Suprapubic skin (tissue), 4 donors: ENCODE measurements at regions not wholly inside any gene's neighbourhood (a gene's known extent, or its start where the extent isn't known, plus 50 kb on each side); places are given as distances from the start of the nearest gene placed in this dataset.

Experiments
- EP300 ChIP-seq: sonication (generic); formaldehyde crosslinking; IDR thresholded peaks from one replicate; pipeline ENCODE4 v1.6.1; 2017; ENCODE audit warnings: antibody characterized with exemption
- POLR2AphosphoS5 ChIP-seq, 3 donors: sonication (generic); formaldehyde crosslinking; IDR thresholded peaks; one replicate each; pipeline ENCODE4 v1.6.1; 2017; ENCODE audit warnings: antibody characterized with exemption in 3 of 3
- TF ChIP-seq, protein P1 (sequence below), 2 donors: fragments of 200-600 bp in 1 of 2; fragments of 450-650 bp in 1 of 2; sonication (generic) in 1 of 2; IDR thresholded peaks; one replicate each; pipeline ENCODE4 v1.5.1; 2016 to 2019; ENCODE audit warnings: antibody characterized with exemption in 2 of 2, mild to moderate bottlenecking in 1 of 2, moderate library complexity in 1 of 2

DNA sequence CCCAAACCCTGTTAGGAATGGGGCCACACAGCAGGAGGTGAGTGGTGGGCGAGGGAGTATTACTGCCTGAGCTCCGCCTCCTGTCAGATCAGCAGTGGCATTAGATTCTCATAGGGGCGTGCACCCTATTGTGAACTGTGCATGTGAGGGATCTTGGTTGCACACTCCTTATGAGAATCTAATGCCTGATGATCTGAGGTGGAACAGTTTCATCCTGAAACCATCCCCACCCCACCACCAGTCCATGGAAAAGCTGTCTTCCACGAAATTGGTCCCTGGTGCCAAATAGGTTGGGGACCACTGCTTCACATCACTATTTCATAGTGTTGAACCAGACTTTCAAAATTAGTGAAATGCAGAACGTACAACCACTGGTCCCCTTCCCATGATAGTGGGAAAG lies 57.9 kb upstream of the BICD1 start:
- TF ChIP-seq, protein P1, sequence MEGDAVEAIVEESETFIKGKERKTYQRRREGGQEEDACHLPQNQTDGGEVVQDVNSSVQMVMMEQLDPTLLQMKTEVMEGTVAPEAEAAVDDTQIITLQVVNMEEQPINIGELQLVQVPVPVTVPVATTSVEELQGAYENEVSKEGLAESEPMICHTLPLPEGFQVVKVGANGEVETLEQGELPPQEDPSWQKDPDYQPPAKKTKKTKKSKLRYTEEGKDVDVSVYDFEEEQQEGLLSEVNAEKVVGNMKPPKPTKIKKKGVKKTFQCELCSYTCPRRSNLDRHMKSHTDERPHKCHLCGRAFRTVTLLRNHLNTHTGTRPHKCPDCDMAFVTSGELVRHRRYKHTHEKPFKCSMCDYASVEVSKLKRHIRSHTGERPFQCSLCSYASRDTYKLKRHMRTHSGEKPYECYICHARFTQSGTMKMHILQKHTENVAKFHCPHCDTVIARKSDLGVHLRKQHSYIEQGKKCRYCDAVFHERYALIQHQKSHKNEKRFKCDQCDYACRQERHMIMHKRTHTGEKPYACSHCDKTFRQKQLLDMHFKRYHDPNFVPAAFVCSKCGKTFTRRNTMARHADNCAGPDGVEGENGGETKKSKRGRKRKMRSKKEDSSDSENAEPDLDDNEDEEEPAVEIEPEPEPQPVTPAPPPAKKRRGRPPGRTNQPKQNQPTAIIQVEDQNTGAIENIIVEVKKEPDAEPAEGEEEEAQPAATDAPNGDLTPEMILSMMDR (IDR thresholded peaks at IDR 0.05), result no peak
- TF ChIP-seq EP300, result no peak
- TF ChIP-seq POLR2AphosphoS5 (IDR thresholded peaks at IDR 0.05), result no peak
